GM12878 (cell line): ENCODE measurements at regions not wholly inside any gene's neighbourhood (a gene's known extent, or its start where the extent isn't known, plus 50 kb on each side); places are given as distances from the start of the nearest gene placed in this dataset.

Source experiments
- ASH2L ChIP-seq: fragments of 300-600, 200-600 bp; sonication (generic); IDR thresholded peaks from 2 replicates; pipeline ENCODE4 v1.6.1; 2017; ENCODE audit warnings: low read depth, mild to moderate bottlenecking, borderline replicate concordance
- CHD2 ChIP-seq: IDR thresholded peaks from 2 replicates; pipeline ENCODE4 v1.6.1; 2011; ENCODE audit warnings: low read depth, low read length, improper control_type of control experiment, borderline replicate concordance
- CTCF ChIP-seq, 3 experiments: IDR thresholded peaks in 2 of 3; conservative IDR thresholded peaks in 1 of 3; 2 replicates each; pipeline ENCODE4 v1.5.1; 2011; ENCODE audit warnings: low read depth in 3 of 3, low read length in 3 of 3, mild to moderate bottlenecking in 3 of 3, control low read depth in 2 of 3, moderate library complexity in 2 of 3, inconsistent platforms in 1 of 3, mixed read lengths in 1 of 3; ENCODE audit not compliant: control insufficient read depth in 2 of 3, insufficient read depth in 1 of 3; ENCODE audit errors: extremely low read depth in 1 of 3
- CUX1 ChIP-seq: IDR thresholded peaks from 2 replicates; pipeline ENCODE4 v1.6.1; 2012; ENCODE audit warnings: improper control_type of control experiment, low read depth, low read length; ENCODE audit not compliant: insufficient replicate concordance
- EED ChIP-seq: sonication (generic); IDR thresholded peaks from 2 replicates; pipeline ENCODE4 v1.6.1; 2016; ENCODE audit warnings: antibody characterized with exemption, low read depth
- EZH2 ChIP-seq: IDR thresholded peaks from 2 replicates; pipeline ENCODE4 v1.6.1; 2012; ENCODE audit warnings: low read depth, mild to moderate bottlenecking, control low read depth, inconsistent platforms, low read length, borderline replicate concordance; ENCODE audit not compliant: control insufficient read depth
- MXI1 ChIP-seq: fragments of 150-350 bp; IDR thresholded peaks from 2 replicates; pipeline ENCODE4 v1.6.1; 2011; ENCODE audit warnings: low read depth, mild to moderate bottlenecking, inconsistent platforms, low read length, improper control_type of control experiment
- POLR2A ChIP-seq: IDR thresholded peaks from 2 replicates; pipeline ENCODE4 v1.6.1; 2011; ENCODE audit warnings: low read depth, mild to moderate bottlenecking, low read length

- no peak for TF ChIP-seq MXI1
- no peak for TF ChIP-seq CTCF (IDR thresholded peaks at IDR 0.05 in 2 of 3, conservative IDR thresholded peaks at IDR 0.05 in 1 of 3; ENCODE audit: control insufficient read depth in 2 of 3, extremely low read depth in 1 of 3, insufficient read depth in 1 of 3, low read depth in 3 of 3, low read length in 3 of 3)
- no peak for TF ChIP-seq POLR2A
- TF ChIP-seq ASH2L: no peak
- TF ChIP-seq CUX1: no peak
- TF ChIP-seq CHD2: no peak
- TF ChIP-seq EZH2: no peak
- TF ChIP-seq EED: no peak
Observed at GRCh38 chr7:26988836-26989374, 106.9 kb downstream of the HOXA1 start.
